ENCODE measurements at regions not wholly inside any gene's neighbourhood (a gene's known extent, or its start where the extent isn't known, plus 50 kb on each side); places are given as distances from the start of the nearest gene placed in this dataset.

DNA sequence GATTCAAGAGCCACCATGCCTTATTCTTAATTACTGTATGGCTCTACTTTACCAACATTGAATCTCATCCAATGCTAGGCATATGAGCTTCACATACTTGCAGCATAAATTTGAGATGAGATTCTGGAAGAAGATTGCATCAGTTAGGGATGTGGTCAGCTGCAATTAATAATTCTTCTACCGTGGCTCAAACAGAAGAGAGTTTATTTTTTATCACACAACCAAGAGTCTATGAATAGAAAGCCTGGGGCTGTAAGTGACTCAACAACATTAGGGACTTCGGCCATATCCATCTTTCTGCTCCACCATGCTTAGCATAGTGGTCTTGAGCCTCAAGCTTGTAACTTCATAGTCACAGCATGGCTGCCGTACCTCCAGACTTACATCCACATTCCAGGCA lies 179.4 kb upstream of the IRX6 start:
- TF ChIP-seq, protein P1, sequence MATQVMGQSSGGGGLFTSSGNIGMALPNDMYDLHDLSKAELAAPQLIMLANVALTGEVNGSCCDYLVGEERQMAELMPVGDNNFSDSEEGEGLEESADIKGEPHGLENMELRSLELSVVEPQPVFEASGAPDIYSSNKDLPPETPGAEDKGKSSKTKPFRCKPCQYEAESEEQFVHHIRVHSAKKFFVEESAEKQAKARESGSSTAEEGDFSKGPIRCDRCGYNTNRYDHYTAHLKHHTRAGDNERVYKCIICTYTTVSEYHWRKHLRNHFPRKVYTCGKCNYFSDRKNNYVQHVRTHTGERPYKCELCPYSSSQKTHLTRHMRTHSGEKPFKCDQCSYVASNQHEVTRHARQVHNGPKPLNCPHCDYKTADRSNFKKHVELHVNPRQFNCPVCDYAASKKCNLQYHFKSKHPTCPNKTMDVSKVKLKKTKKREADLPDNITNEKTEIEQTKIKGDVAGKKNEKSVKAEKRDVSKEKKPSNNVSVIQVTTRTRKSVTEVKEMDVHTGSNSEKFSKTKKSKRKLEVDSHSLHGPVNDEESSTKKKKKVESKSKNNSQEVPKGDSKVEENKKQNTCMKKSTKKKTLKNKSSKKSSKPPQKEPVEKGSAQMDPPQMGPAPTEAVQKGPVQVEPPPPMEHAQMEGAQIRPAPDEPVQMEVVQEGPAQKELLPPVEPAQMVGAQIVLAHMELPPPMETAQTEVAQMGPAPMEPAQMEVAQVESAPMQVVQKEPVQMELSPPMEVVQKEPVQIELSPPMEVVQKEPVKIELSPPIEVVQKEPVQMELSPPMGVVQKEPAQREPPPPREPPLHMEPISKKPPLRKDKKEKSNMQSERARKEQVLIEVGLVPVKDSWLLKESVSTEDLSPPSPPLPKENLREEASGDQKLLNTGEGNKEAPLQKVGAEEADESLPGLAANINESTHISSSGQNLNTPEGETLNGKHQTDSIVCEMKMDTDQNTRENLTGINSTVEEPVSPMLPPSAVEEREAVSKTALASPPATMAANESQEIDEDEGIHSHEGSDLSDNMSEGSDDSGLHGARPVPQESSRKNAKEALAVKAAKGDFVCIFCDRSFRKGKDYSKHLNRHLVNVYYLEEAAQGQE (IDR thresholded peaks at IDR 0.05; ENCODE audit: unreplicated experiment) = no peak
- TF ChIP-seq POLR2AphosphoS5 (IDR thresholded peaks at IDR 0.05; ENCODE audit: low read depth) (no peak), EZH2phosphoT487 (IDR thresholded peaks at IDR 0.05; ENCODE audit: unreplicated experiment) (no peak), EZH2 (IDR thresholded peaks at IDR 0.05; ENCODE audit: low read depth, unreplicated experiment) (no peak), JUNB (IDR thresholded peaks at IDR 0.05; ENCODE audit: unreplicated experiment) (no peak), NANOG (IDR thresholded peaks at IDR 0.05; ENCODE audit: borderline replicate concordance) (no peak), CREB1 (CRISPR knock-in tag; IDR thresholded peaks at IDR 0.05; ENCODE audit: low read depth) (no peak)
- TF ChIP-seq, protein P2, sequence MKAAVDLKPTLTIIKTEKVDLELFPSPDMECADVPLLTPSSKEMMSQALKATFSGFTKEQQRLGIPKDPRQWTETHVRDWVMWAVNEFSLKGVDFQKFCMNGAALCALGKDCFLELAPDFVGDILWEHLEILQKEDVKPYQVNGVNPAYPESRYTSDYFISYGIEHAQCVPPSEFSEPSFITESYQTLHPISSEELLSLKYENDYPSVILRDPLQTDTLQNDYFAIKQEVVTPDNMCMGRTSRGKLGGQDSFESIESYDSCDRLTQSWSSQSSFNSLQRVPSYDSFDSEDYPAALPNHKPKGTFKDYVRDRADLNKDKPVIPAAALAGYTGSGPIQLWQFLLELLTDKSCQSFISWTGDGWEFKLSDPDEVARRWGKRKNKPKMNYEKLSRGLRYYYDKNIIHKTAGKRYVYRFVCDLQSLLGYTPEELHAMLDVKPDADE (IDR thresholded peaks at IDR 0.05) = no peak
- TF ChIP-seq, protein P3, sequence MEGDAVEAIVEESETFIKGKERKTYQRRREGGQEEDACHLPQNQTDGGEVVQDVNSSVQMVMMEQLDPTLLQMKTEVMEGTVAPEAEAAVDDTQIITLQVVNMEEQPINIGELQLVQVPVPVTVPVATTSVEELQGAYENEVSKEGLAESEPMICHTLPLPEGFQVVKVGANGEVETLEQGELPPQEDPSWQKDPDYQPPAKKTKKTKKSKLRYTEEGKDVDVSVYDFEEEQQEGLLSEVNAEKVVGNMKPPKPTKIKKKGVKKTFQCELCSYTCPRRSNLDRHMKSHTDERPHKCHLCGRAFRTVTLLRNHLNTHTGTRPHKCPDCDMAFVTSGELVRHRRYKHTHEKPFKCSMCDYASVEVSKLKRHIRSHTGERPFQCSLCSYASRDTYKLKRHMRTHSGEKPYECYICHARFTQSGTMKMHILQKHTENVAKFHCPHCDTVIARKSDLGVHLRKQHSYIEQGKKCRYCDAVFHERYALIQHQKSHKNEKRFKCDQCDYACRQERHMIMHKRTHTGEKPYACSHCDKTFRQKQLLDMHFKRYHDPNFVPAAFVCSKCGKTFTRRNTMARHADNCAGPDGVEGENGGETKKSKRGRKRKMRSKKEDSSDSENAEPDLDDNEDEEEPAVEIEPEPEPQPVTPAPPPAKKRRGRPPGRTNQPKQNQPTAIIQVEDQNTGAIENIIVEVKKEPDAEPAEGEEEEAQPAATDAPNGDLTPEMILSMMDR (conservative IDR thresholded peaks at IDR 0.05; ENCODE audit: low read depth in 2 of 2) = no peak
